ENCODE measurements at regions not wholly inside any gene's neighbourhood (a gene's known extent, or its start where the extent isn't known, plus 50 kb on each side); places are given as distances from the start of the nearest gene placed in this dataset.

DNA sequence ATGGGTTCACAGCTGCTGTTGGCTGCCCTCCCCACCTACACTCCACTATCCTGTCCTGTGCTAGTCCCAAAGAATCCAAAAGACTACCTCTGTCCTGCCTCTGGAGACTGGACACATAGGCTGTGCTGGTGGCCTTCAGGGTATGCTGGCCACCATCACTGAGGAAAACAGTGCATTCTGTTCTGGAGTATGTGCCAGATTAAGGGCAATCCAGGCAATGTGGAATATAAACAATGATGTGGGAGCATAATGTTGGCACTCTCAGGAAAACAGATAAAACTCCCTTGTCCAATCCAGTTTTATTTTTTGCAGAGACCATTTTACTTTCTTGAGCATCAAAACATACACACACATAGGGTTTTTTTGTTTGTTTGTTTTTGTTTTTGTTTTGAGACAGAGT lies 94.3 kb downstream of the GLUL start:
- CTCF ChIA-PET, result no interaction called here

DNA sequence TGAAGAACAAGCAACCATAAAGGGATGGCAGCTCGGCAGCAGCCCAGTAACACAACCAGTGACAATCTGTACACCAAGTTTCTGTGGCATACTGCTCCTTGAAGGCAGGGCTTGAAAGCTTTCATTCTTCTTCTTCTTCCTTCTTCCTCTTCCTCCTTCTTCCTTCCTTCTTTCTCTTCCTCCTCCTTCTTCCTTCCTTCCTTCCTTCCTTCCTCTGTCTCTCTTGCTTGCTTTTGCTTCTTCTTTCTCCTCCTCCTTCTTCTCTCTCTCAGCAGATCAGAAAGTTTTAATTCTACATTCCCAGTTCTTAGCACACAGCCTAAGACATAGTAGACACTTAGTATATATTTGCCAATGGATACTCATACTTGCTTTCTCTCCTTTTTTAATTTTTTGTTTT lies 95.9 kb downstream of the GLUL start:
- Mint-ChIP-seq H3K4me3 (no peak overlapping the region), H3K27me3 (no peaks in the 10 kb centered on the region), H3K36me3 (peaks cover 0 to 5% (median 0%) of the 10 kb centered on the region in 5 donors), H3K9me3 (peaks cover 0 to 3% (median 0%) of the 10 kb centered on the region in 11 donors), H3K27ac (peak overlapping the region in 1 of 9 donors; percentile 3), H3K4me1 (peaks cover 11 to 23% (median 17%) of the 10 kb centered on the region in 7 donors)
- ChIA-PET CTCF (no interaction called here), POLR2A (no interaction called here)
- Histone ChIP-seq H3K9me3 (ENCODE audit: control insufficient read depth in 2 of 3, low read length in 3 of 3) (no peaks in the 10 kb centered on the region), H3K4me3 (ENCODE audit: low read length) (no peak overlapping the region), H3K36me3 (ENCODE audit: control insufficient read depth in 2 of 3, insufficient read depth in 3 of 3, low read length in 3 of 3) (no peaks in the 10 kb centered on the region), H3K27ac (ENCODE audit: low read depth, low read length) (no peak overlapping the region), H3K27me3 (ENCODE audit: control insufficient read depth in 2 of 2, insufficient read depth in 2 of 2, low read length in 2 of 2) (no peaks in the 10 kb centered on the region), H3K4me1 (ENCODE audit: control insufficient read depth in 2 of 2, insufficient read depth in 2 of 2, low read length in 2 of 2) (no peaks in the 10 kb centered on the region)
- ATAC-seq (no peak), DNase-seq (no peak)
- intact Hi-C loops (cut with micrococcal nuclease), result no loop called here

More for the DNA sequence above, 94.3 kb downstream of the GLUL start:
- Histone ChIP-seq H3K36me3 (ENCODE audit: control insufficient read depth in 2 of 3, insufficient read depth in 3 of 3, low read length in 3 of 3) (no peaks in the 10 kb centered on the region), H3K27ac (ENCODE audit: low read depth, low read length) (no peak overlapping the region), H3K4me1 (ENCODE audit: control insufficient read depth in 2 of 2, insufficient read depth in 2 of 2, low read length in 2 of 2) (peaks cover 0 to 6% of the 10 kb centered on the region in 2 donors), H3K4me3 (ENCODE audit: low read length) (no peak overlapping the region), H3K9me3 (ENCODE audit: control insufficient read depth in 2 of 3, low read length in 3 of 3) (no peaks in the 10 kb centered on the region), H3K27me3 (ENCODE audit: control insufficient read depth in 2 of 2, insufficient read depth in 2 of 2, low read length in 2 of 2) (no peaks in the 10 kb centered on the region)
- Mint-ChIP-seq H3K27me3 (no peaks in the 10 kb centered on the region), H3K4me3 (no peak overlapping the region), H3K4me1 (peaks cover 20 to 34% (median 29%) of the 10 kb centered on the region in 7 donors), H3K36me3 (peaks cover 0 to 5% (median 0%) of the 10 kb centered on the region in 5 donors), H3K9me3 (peaks cover 0 to under 1% (median 0%) of the 10 kb centered on the region in 11 donors), H3K27ac (peak overlapping the region in 2 of 9 donors; percentile 36 to 48)
- no peak for DNase-seq
- ATAC-seq, result no peak
- POLR2A ChIA-PET, result no interaction called here
- intact Hi-C loops (cut with micrococcal nuclease), result no loop called here

DNA sequence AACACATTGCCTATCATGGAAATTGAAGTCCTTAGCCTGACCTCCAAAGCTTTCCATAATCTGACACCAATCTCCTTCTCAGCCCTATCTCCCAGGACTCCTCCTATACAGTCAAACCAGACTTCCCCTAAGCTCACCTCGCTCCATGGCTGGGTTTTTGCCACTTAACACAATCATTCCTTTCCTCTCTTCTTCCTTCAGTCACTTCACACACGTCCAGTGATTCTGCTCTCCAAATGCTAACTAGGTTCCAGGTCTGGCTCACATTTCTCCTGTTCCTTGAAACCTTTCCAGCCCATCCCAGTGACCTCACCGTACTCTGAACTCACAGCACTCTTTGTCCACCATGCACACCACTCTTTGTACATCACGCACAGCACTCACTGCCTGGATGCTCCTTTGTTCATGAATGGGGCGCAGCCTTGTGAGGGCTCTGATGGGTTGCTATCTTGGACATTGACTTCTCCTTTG lies 98.4 kb downstream of the GLUL start:
- H3K27me3 Mint-ChIP-seq, result no peaks in the 10 kb centered on the region
- Histone ChIP-seq H3K27me3 (ENCODE audit: control insufficient read depth in 2 of 2, insufficient read depth in 2 of 2, low read length in 2 of 2) (no peaks in the 10 kb centered on the region), H3K36me3 (ENCODE audit: control insufficient read depth in 2 of 3, insufficient read depth in 3 of 3, low read length in 3 of 3) (no peaks in the 10 kb centered on the region), H3K9me3 (ENCODE audit: control insufficient read depth in 2 of 3, low read length in 3 of 3) (no peaks in the 10 kb centered on the region), H3K27ac (ENCODE audit: low read depth, low read length) (no peak overlapping the region), H3K4me3 (ENCODE audit: low read length) (no peak overlapping the region), H3K4me1 (ENCODE audit: control insufficient read depth in 2 of 2, insufficient read depth in 2 of 2, low read length in 2 of 2) (no peaks in the 10 kb centered on the region)
- peaks cover 0 to 3% (median 0%) of the 10 kb centered on the region in 11 donors for H3K9me3 Mint-ChIP-seq
- ATAC-seq (no peak), DNase-seq (no peak)
- H3K27ac Mint-ChIP-seq, result no peak overlapping the region
- intact Hi-C loops (cut with micrococcal nuclease), result no loop called here
- POLR2A ChIA-PET, result no interaction called here
- CTCF ChIA-PET, result no interaction called here
- peaks cover 2 to 14% (median 5%) of the 10 kb centered on the region in 7 donors for H3K4me1 Mint-ChIP-seq
- H3K4me3 Mint-ChIP-seq, result no peak overlapping the region
- peaks cover 0 to 5% (median 0%) of the 10 kb centered on the region in 5 donors for H3K36me3 Mint-ChIP-seq

DNA sequence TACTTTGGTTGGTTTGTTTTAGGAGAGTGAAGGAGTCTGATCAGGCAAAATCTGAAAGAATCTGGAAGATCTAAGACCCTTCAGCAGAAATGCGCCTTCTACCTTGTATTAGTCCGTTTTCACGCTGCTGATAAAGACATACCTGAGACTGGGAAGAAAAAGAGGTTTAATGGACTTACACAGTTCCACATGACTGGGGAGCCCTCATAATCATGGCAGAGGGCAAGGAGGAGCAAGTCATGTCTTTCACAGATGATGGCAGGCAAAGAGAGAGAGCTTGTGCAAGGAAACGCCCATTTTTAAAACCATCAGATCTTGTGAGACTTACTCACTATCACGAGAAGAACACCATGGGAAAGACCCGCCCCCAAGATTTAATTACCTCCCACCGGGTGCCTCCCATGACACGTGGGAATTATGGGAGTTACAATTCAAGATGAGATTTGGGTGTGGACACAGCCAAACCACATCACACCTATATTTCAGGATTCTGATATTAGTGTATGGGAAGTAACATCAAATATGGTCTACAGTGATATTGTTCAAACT lies 99.3 kb downstream of the GLUL start:
- H3K27me3 ChIP-seq (ENCODE audit: control insufficient read depth in 2 of 2, insufficient read depth in 2 of 2, low read length in 2 of 2), result no peaks in the 10 kb centered on the region
- Mint-ChIP-seq H3K4me1 (peaks cover 2 to 14% (median 5%) of the 10 kb centered on the region in 7 donors), H3K4me3 (no peak overlapping the region), H3K27ac (no peak overlapping the region), H3K36me3 (peaks cover 0 to 5% (median 0%) of the 10 kb centered on the region in 5 donors), H3K27me3 (no peaks in the 10 kb centered on the region), H3K9me3 (peaks cover 0 to 3% (median 0%) of the 10 kb centered on the region in 11 donors)
- ChIA-PET CTCF (no interaction called here), POLR2A (interaction anchor here (0.6 to 0.8 kb wide), 2 partner anchors 10 to 17 kb away, joined by 3 read pairs; no protein-coding TSS in a partner anchor)
- H3K36me3 ChIP-seq (ENCODE audit: control insufficient read depth in 2 of 3, insufficient read depth in 3 of 3, low read length in 3 of 3), result no peaks in the 10 kb centered on the region
- intact Hi-C loops (cut with micrococcal nuclease), result no loop called here
- no peak overlapping the region for H3K4me3 ChIP-seq (ENCODE audit: low read length)
- DNase-seq (no peak), ATAC-seq (no peak)
- no peak overlapping the region for H3K27ac ChIP-seq (ENCODE audit: low read depth, low read length)
- H3K4me1 ChIP-seq (ENCODE audit: control insufficient read depth in 2 of 2, insufficient read depth in 2 of 2, low read length in 2 of 2), result no peaks in the 10 kb centered on the region
- no peaks in the 10 kb centered on the region for H3K9me3 ChIP-seq (ENCODE audit: control insufficient read depth in 2 of 3, low read length in 3 of 3)

DNA sequence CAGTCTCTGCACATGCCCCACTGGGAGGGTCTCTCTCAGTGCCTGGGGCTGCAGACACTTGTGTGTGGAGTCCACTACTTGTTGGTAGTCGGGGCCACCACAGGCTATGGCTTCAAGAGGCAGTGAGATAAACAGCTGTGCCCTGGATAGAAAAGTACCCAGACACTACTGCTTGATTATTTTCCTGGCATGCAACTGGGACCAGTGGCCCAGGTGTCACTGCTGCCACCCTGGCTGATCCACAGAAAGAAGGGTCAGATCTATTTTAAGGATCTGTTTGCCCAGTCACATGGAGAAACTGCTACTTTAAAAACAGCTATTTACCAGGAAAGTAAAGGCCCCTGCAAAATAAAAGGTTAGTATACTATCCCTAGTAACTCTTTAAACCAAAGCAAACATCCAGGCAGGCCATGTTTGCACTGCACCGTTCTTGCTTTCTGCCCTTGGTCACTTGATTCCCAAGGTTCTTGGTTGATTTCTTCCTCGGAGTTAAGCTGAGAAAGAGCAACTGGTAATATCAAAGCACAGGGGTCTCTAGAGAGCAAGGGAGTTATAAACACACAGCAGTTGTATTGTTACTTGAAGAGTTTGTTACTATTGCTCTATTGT lies 99.9 kb downstream of the GLUL start:
- H3K4me3 ChIP-seq (ENCODE audit: low read length), result no peak overlapping the region

DNA sequence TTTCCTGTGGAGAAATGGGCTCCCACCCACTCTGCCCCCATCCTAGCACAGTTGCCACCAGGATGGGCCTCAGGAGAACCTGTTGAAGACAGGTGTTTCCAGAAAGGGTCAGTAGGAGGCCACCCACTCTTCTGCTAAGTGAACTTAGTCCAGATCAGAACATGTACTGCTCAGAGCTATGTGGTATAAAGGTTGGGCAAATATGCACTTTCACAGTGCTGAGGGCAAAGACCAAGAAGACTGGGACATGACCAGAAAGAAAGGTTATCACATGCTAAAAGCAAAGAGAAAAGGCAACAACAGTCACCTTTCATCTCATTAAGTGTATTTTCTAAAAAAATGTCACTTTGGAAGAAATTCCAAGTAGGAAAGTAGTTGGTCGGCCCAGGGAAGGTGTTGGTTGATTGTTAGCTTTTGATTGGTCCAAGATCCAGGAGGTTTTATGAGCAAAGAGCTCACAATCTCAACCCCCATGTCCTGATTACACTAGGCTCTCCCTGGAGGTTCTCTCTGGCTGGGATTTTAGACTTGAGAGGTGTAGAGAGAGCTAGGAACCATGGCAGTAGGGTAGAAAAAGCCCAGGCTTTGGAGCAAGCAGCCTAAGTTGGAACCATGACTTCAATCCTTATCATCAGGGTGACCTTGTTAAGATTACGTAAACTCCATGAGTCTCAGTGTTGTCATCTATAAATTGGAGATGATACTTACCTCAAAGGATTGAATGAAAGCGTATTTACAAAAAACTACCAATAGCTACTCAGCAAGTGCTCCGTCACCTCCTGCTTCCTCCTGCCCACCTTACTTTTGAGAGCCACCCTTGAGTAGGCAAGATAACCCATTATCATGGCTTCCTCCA lies 102.6 kb downstream of the GLUL start:
- H3K4me3 Mint-ChIP-seq, result no peak overlapping the region
- H3K9me3 Mint-ChIP-seq, result peaks cover 0 to 3% (median 0%) of the 10 kb centered on the region in 11 donors
- no peak overlapping the region for H3K27ac ChIP-seq (ENCODE audit: low read depth, low read length)
- intact Hi-C loops (cut with micrococcal nuclease), result no loop called here
- no peaks in the 10 kb centered on the region for H3K36me3 Mint-ChIP-seq
- no peaks in the 10 kb centered on the region for H3K27me3 ChIP-seq (ENCODE audit: control insufficient read depth in 2 of 2, insufficient read depth in 2 of 2, low read length in 2 of 2)
- CTCF ChIA-PET, result no interaction called here
- peaks cover 0 to 9% (median 5%) of the 10 kb centered on the region in 7 donors for H3K4me1 Mint-ChIP-seq
- POLR2A ChIA-PET, result no interaction called here
- ATAC-seq, result no peak
- no peaks in the 10 kb centered on the region for H3K36me3 ChIP-seq (ENCODE audit: control insufficient read depth in 2 of 3, insufficient read depth in 3 of 3, low read length in 3 of 3)
- no peaks in the 10 kb centered on the region for H3K9me3 ChIP-seq (ENCODE audit: control insufficient read depth in 2 of 3, low read length in 3 of 3)
- no peaks in the 10 kb centered on the region for H3K4me1 ChIP-seq (ENCODE audit: control insufficient read depth in 2 of 2, insufficient read depth in 2 of 2, low read length in 2 of 2)
- H3K27me3 Mint-ChIP-seq, result no peaks in the 10 kb centered on the region
- DNase-seq, result no peak
- no peak overlapping the region for H3K4me3 ChIP-seq (ENCODE audit: low read length)
- no peak overlapping the region for H3K27ac Mint-ChIP-seq

More for the DNA sequence above, 99.9 kb downstream of the GLUL start:
- H3K27me3 Mint-ChIP-seq, result no peaks in the 10 kb centered on the region
- H3K27ac Mint-ChIP-seq, result no peak overlapping the region
- no peak overlapping the region for H3K27ac ChIP-seq (ENCODE audit: low read depth, low read length)
- H3K9me3 Mint-ChIP-seq, result peaks cover 0 to 3% (median 0%) of the 10 kb centered on the region in 11 donors
- ChIA-PET POLR2A (interaction anchor here (0.8 kb wide), 1 partner anchor 9 kb away, joined by 3 read pairs; no protein-coding TSS in a partner anchor), CTCF (no interaction called here)
- intact Hi-C loops (cut with micrococcal nuclease), result no loop called here
- H3K4me1 Mint-ChIP-seq, result peaks cover 2 to 14% (median 5%) of the 10 kb centered on the region in 7 donors
- no peaks in the 10 kb centered on the region for H3K4me1 ChIP-seq (ENCODE audit: control insufficient read depth in 2 of 2, insufficient read depth in 2 of 2, low read length in 2 of 2)
- no peak overlapping the region for H3K4me3 Mint-ChIP-seq
- no peak for DNase-seq
- no peaks in the 10 kb centered on the region for H3K36me3 ChIP-seq (ENCODE audit: control insufficient read depth in 2 of 3, insufficient read depth in 3 of 3, low read length in 3 of 3)
- peaks cover 0 to 5% (median 0%) of the 10 kb centered on the region in 5 donors for H3K36me3 Mint-ChIP-seq
- H3K9me3 ChIP-seq (ENCODE audit: control insufficient read depth in 2 of 3, low read length in 3 of 3), result no peaks in the 10 kb centered on the region
- H3K27me3 ChIP-seq (ENCODE audit: control insufficient read depth in 2 of 2, insufficient read depth in 2 of 2, low read length in 2 of 2), result no peaks in the 10 kb centered on the region
- no peak for ATAC-seq

Data from naive thymus-derived CD4-positive, alpha-beta T cell (primary cell).